Parathyroid adenoma (tissue), 2 donors: ENCODE measurements at regions not wholly inside any gene's neighbourhood (a gene's known extent, or its start where the extent isn't known, plus 50 kb on each side); places are given as distances from the start of the nearest gene placed in this dataset.

Experiments
- H2AFZ ChIP-seq: fragments of 300-600 bp; sonication (generic); one replicate; pipeline ENCODE4 v1.7.0; 2017; ENCODE audit warnings: antibody characterized with exemption, mild to moderate bottlenecking
- H3K27ac ChIP-seq: fragments of 300-600 bp; sonication (generic); one replicate; pipeline ENCODE4 v1.7.0; 2017
- H3K27me3 ChIP-seq: fragments of 300-600 bp; sonication (generic); one replicate; pipeline ENCODE4 v1.7.0; 2017; ENCODE audit warnings: low read length; ENCODE audit not compliant: control insufficient read depth, insufficient read depth
- H3K36me3 ChIP-seq: fragments of 300-600 bp; sonication (generic); one replicate; pipeline ENCODE4 v1.7.0; 2017; ENCODE audit warnings: low read length; ENCODE audit not compliant: control insufficient read depth, insufficient read depth
- H3K4me1 ChIP-seq: fragments of 300-600 bp; sonication (generic); one replicate; pipeline ENCODE4 v1.7.0; 2017; ENCODE audit warnings: control low read depth
- H3K4me2 ChIP-seq: fragments of 300-600 bp; sonication (generic); one replicate; pipeline ENCODE4 v1.7.0; 2017; ENCODE audit warnings: low read length
- H3K4me3 ChIP-seq: fragments of 300-600 bp; sonication (generic); one replicate; pipeline ENCODE4 v1.7.0; 2017; ENCODE audit warnings: low read depth, low read length
- H3K79me2 ChIP-seq: fragments of 300-600 bp; sonication (generic); one replicate; pipeline ENCODE4 v1.7.0; 2017; ENCODE audit warnings: control low read depth
- H3K9ac ChIP-seq: fragments of 300-600 bp; sonication (generic); one replicate; pipeline ENCODE4 v1.7.0; 2017; ENCODE audit warnings: mild to moderate bottlenecking
- H3K9me3 ChIP-seq: fragments of 300-600 bp; sonication (generic); one replicate; pipeline ENCODE4 v1.7.0; 2017; ENCODE audit warnings: low read length; ENCODE audit not compliant: control insufficient read depth
- TF ChIP-seq, protein P1 (sequence below): fragments of 300-600 bp; sonication (generic); IDR thresholded peaks from one replicate; pipeline ENCODE4 v1.7.0; 2017; ENCODE audit warnings: antibody characterized with exemption, mild to moderate bottlenecking
- donor health status: primary hyperparathyroidism.

DNA sequence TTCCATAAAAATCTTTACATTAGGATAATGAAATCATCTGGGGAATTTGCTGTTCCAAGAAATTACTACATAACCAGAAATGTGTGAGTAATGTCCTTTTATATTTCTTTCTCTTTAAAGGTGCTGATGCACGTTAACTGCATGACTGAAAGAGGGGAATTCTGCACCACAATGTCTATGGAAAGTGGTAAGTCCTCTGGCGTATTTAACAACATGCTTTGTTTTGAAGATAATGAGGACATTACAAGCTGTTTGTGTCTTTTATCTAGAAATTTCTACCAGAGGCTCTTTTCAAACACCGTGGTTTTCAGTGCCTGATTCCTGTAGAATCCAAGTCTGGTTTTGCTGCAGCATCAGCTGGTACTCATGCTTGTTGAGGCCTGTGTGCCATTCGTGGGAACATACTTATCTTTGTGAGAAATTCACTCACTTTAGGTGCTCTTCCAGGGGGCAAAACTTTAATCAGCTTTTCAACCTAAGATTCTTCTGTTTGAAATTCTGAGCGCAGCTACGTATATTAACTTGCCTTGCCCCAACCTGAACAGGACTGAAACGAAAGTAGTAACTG lies 257.2 kb downstream of the PDHA2 start:
- no peak overlapping the region for H2AFZ ChIP-seq
- no peak overlapping the region for H3K4me3 ChIP-seq
- TF ChIP-seq, protein P1, sequence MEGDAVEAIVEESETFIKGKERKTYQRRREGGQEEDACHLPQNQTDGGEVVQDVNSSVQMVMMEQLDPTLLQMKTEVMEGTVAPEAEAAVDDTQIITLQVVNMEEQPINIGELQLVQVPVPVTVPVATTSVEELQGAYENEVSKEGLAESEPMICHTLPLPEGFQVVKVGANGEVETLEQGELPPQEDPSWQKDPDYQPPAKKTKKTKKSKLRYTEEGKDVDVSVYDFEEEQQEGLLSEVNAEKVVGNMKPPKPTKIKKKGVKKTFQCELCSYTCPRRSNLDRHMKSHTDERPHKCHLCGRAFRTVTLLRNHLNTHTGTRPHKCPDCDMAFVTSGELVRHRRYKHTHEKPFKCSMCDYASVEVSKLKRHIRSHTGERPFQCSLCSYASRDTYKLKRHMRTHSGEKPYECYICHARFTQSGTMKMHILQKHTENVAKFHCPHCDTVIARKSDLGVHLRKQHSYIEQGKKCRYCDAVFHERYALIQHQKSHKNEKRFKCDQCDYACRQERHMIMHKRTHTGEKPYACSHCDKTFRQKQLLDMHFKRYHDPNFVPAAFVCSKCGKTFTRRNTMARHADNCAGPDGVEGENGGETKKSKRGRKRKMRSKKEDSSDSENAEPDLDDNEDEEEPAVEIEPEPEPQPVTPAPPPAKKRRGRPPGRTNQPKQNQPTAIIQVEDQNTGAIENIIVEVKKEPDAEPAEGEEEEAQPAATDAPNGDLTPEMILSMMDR = no peak
- H3K27me3 ChIP-seq = no peaks in the 10 kb centered on the region
- no peaks in the 10 kb centered on the region for H3K36me3 ChIP-seq
- H3K79me2 ChIP-seq = no peaks in the 10 kb centered on the region
- no peak overlapping the region for H3K4me2 ChIP-seq
- H3K9me3 ChIP-seq = no peaks in the 10 kb centered on the region
- no peak overlapping the region for H3K27ac ChIP-seq
- no peaks in the 10 kb centered on the region for H3K4me1 ChIP-seq
- no peak overlapping the region for H3K9ac ChIP-seq

DNA sequence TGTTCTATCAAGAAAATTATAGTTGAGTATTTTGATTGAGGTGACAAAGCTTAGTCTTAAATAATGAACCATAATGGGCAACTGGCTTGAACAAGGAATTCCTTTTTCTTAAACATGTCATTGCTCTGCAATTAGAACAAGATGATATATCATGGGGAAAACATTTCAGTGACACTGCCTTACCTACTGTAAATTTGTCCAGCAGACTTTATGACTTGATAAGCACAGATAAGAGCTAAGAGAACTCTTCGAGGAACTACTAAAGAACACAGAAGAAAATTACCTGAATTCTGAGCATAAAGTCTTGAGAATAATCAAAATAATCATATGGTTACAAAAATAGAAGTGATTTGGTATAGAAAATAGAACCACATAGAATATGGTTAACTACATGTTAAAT lies 257.8 kb downstream of the PDHA2 start:
- TF ChIP-seq, protein P1 = no peak
- Histone ChIP-seq H3K36me3 (no peaks in the 10 kb centered on the region), H3K79me2 (no peaks in the 10 kb centered on the region), H3K4me2 (no peak overlapping the region), H3K9me3 (no peaks in the 10 kb centered on the region), H3K27ac (no peak overlapping the region), H3K4me1 (no peaks in the 10 kb centered on the region), H2AFZ (no peak overlapping the region), H3K4me3 (no peak overlapping the region), H3K27me3 (no peaks in the 10 kb centered on the region), H3K9ac (no peak overlapping the region)

DNA sequence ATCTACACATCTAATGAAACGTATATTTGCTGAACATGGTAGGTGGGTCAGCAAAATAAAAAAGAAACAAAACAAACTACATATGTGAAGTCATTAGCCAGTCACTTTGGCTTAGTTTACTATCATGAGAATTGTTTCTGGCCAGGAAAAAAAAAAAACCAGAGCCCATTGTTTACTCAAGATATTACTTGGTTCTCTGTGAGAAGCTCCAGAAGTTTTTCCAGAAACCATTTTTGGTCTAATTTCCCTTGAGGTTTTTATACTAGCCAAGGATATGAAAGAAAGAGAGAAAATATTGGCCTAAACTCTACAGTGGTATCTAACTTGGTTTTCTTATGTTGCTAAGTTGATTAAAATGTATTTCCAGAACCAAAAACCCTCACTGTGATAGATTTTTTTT lies 259.1 kb downstream of the PDHA2 start:
- Histone ChIP-seq H3K36me3 (no peaks in the 10 kb centered on the region), H3K4me2 (no peak overlapping the region), H3K9ac (no peak overlapping the region), H3K4me1 (no peaks in the 10 kb centered on the region), H3K27ac (no peak overlapping the region), H3K79me2 (no peaks in the 10 kb centered on the region), H3K4me3 (no peak overlapping the region), H2AFZ (no peak overlapping the region), H3K27me3 (no peaks in the 10 kb centered on the region), H3K9me3 (no peaks in the 10 kb centered on the region)
- TF ChIP-seq, protein P1 = no peak

DNA sequence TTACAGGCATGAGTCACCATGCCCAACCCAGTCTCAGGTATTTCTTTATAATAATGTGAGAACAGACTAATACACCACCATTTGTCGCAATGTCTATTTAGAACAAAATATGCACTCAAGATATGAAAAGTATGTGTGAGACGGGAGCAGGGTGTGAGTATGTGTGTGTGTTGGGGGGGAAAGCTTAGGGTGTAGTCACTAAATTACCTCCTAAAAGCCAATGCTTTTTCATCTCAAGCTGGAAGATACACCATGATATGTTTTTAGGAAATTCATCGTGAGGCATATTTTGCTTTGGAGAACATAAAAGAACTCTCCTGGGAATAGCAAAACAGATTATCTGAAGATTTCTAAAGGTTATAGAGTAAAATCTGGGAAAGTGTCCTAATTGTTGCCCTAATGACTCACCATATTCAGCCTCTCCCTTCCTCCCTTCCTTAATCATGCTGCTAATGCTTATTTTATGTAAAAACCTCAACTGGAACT lies 262.7 kb downstream of the PDHA2 start:
- TF ChIP-seq, protein P1 = no peak
- Histone ChIP-seq H3K79me2 (no peaks in the 10 kb centered on the region), H3K27ac (no peak overlapping the region), H3K4me2 (no peak overlapping the region), H3K27me3 (no peaks in the 10 kb centered on the region), H3K4me1 (no peaks in the 10 kb centered on the region), H3K36me3 (no peaks in the 10 kb centered on the region), H3K9ac (no peak overlapping the region), H2AFZ (no peak overlapping the region), H3K9me3 (no peaks in the 10 kb centered on the region), H3K4me3 (no peak overlapping the region)

DNA sequence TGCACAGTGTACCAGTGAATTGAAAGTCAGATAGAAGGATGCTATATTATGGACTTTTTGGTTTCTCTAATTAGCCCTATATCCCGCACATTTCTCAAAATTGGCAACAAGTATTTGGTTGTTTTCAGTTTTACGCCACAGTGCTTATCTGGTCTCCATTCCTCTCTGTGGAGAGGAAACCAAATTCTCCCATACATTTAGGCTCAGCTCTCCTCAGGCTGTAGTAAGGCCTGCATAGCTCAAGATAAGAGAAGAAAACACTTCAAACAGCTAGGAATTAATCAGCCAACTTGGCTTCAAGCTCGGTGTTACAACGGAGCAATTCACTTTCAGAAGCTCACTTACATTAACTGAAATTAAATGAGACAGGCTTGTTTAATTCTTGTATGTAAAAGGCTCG lies 263.2 kb downstream of the PDHA2 start:
- no peak overlapping the region for H3K4me2 ChIP-seq
- H3K27ac ChIP-seq = no peak overlapping the region
- no peak overlapping the region for H2AFZ ChIP-seq
- H3K36me3 ChIP-seq = no peaks in the 10 kb centered on the region
- no peak overlapping the region for H3K9ac ChIP-seq
- no peak overlapping the region for H3K4me3 ChIP-seq
- TF ChIP-seq, protein P1 = no peak
- H3K79me2 ChIP-seq = no peaks in the 10 kb centered on the region
- no peaks in the 10 kb centered on the region for H3K4me1 ChIP-seq
- H3K9me3 ChIP-seq = no peaks in the 10 kb centered on the region
- no peaks in the 10 kb centered on the region for H3K27me3 ChIP-seq
